GM21576 (cell line): ENCODE measurements at regions not wholly inside any gene's neighbourhood (a gene's known extent, or its start where the extent isn't known, plus 50 kb on each side); places are given as distances from the start of the nearest gene placed in this dataset.
A peak's percentile ranks its signal among the peaks of the same experiment; 100 is the strongest.

Source experiments
- ATAC-seq: cut with Tn5 transposase; IDR thresholded peaks from one replicate; pipeline ENCODE4 v1.9.1; 2021; ENCODE audit warnings: mild to moderate bottlenecking, moderate library complexity; ENCODE audit not compliant: unreplicated experiment

GRCh38 chr12:24759155-24759554 is 189.7 kb downstream of the BCAT1 start:
- no peak for ATAC-seq

- ATAC-seq, result no peak
These were observed 192.3 kb downstream of the BCAT1 start for GRCh38 chr12:24756479-24757024.

- no peak for ATAC-seq
These were observed 193.9 kb downstream of the BCAT1 start for GRCh38 chr12:24754690-24755638.

- no peak for ATAC-seq
These were observed 196.0 kb downstream of the BCAT1 start for GRCh38 chr12:24752763-24753462.

GRCh38 chr12:24751181-24751580 is 197.7 kb downstream of the BCAT1 start:
- no peak for ATAC-seq

- ATAC-seq, result no peak
These were observed 198.6 kb downstream of the BCAT1 start for GRCh38 chr12:24750263-24750662.

- ATAC-seq, result no peak
These were observed 199.7 kb downstream of the BCAT1 start for GRCh38 chr12:24749171-24749570.

- ATAC-seq, result no peak
These were observed 200.6 kb downstream of the BCAT1 start for GRCh38 chr12:24748326-24748725.

GRCh38 chr12:24746864-24747263 is 202.0 kb downstream of the BCAT1 start:
- no peak for ATAC-seq

GRCh38 chr12:24746006-24746671 is 202.8 kb downstream of the BCAT1 start:
- ATAC-seq, result no peak

- no peak for ATAC-seq
These were observed 204.7 kb downstream of the BCAT1 start for GRCh38 chr12:24743941-24744793.

- ATAC-seq, result peak; percentile 88
These were observed 206.5 kb downstream of the BCAT1 start for GRCh38 chr12:24742378-24742777.

- ATAC-seq, result peak; percentile 33
These were observed 207.7 kb downstream of the BCAT1 start for GRCh38 chr12:24741216-24741615.

- no peak for ATAC-seq
These were observed 209.7 kb downstream of the BCAT1 start for GRCh38 chr12:24739106-24739779.

GRCh38 chr12:24738441-24738840 is 210.5 kb downstream of the BCAT1 start:
- ATAC-seq, result no peak

GRCh38 chr12:24731596-24731995 is 217.3 kb downstream of the BCAT1 start:
- no peak for ATAC-seq

- no peak for ATAC-seq
These were observed 218.4 kb downstream of the BCAT1 start for GRCh38 chr12:24730489-24730896.

- ATAC-seq, result no peak
These were observed 220.1 kb downstream of the BCAT1 start for GRCh38 chr12:24728826-24729225.

GRCh38 chr12:24728366-24728765 is 220.5 kb downstream of the BCAT1 start:
- ATAC-seq, result no peak

GRCh38 chr12:24725616-24726015 is 223.3 kb downstream of the BCAT1 start:
- ATAC-seq, result no peak
